GM12878 (cell line): ENCODE measurements at regions not wholly inside any gene's neighbourhood (a gene's known extent, or its start where the extent isn't known, plus 50 kb on each side); places are given as distances from the start of the nearest gene placed in this dataset.

Experiments
- ATAC-seq: fragments of 200-7000 bp; cut with Tn5 transposase; 3 replicates; pipeline ENCODE4 v1.9.1; 2020; ENCODE audit warnings: mild to moderate bottlenecking, moderate library complexity
- BruUV-seq: library from RNA; stranded (reverse); fragments of 400-500 nt; replicated peaks from 2 replicates; lab custom pipeline; 2021; lab: Mats Ljungman, UMichigan
- CTCF ChIA-PET: fragments of 300-600 bp; sonication (Branson Sonifier 250); formaldehyde crosslinking; extraction: SDS; loops from one replicate; lab custom pipeline; 2021; ENCODE audit warnings: inconsistent platforms; lab: Yijun Ruan, JAX
- POLR2A ChIA-PET: fragments of 350-600 bp; formaldehyde crosslinking; extraction: SDS; loops from one replicate; lab custom pipeline; 2021; ENCODE audit warnings: inconsistent platforms; lab: Charles Lee
- RAD21 ChIA-PET: fragments of 300-600 bp; sonication (Branson Sonifier 250); formaldehyde crosslinking; loops from one replicate; lab custom pipeline; 2023; ENCODE audit warnings: antibody characterized with exemption; ENCODE audit not compliant: unreplicated experiment; lab: Charles Lee
- SMC1A ChIA-PET: fragments of 300-600 bp; sonication (Branson Sonifier 250); formaldehyde crosslinking; loops from one replicate; lab custom pipeline; 2023; ENCODE audit not compliant: unreplicated experiment, uncharacterized antibody; lab: Charles Lee
- DNase-seq: peaks from one replicate; pipeline ENCODE4 v3.0.0-alpha.2; 2011; ENCODE audit warnings: low read depth, low spot score
- FAIRE-seq: peaks from 3 replicates; lab custom pipeline; 2011; peaks lifted over from hg19 to GRCh38; lab: Jason Lieb, UNC
- H2AFZ ChIP-seq: 2 replicates; pipeline ENCODE4 v1.6.0; 2011; ENCODE audit warnings: low read depth, low read length, control low read depth; ENCODE audit not compliant: control insufficient read depth
- H3K27ac ChIP-seq: 2 replicates; pipeline ENCODE4 v1.5.1; 2011; ENCODE audit warnings: control low read depth; ENCODE audit not compliant: control insufficient read depth, insufficient read depth
- H3K27me3 ChIP-seq, 2 experiments: replicated peaks in 1 of 2; 2 replicates each; pipeline versions ENCODE4 v1.6.0 to v1.6.1; 2011; ENCODE audit warnings: low read length in 1 of 2; ENCODE audit not compliant: control insufficient read depth in 2 of 2, insufficient read depth in 2 of 2
- H3K36me3 ChIP-seq, 2 experiments: 2 replicates each; pipeline ENCODE4 v1.5.1; 2011; ENCODE audit warnings: low read length in 1 of 2; ENCODE audit not compliant: control insufficient read depth in 2 of 2, insufficient read depth in 2 of 2
- H3K4me1 ChIP-seq: 2 replicates; pipeline ENCODE4 v1.6.1; 2011; ENCODE audit warnings: mild to moderate bottlenecking, low read length, moderate library complexity, mixed read lengths; ENCODE audit not compliant: control insufficient read depth, insufficient read depth
- H3K4me2 ChIP-seq: 2 replicates; pipeline ENCODE4 v1.6.0; 2011; ENCODE audit warnings: control low read depth; ENCODE audit not compliant: control insufficient read depth, insufficient read depth
- H3K4me3 ChIP-seq: fragments of 200-600 bp; sonication (generic); 2 replicates; pipeline ENCODE4 v1.5.1; 2016
- H3K79me2 ChIP-seq: 2 replicates; pipeline ENCODE4 v1.6.0; 2011; ENCODE audit warnings: low read length; ENCODE audit not compliant: control insufficient read depth, insufficient read depth
- H3K9ac ChIP-seq: 2 replicates; pipeline ENCODE4 v1.8.0; 2011; ENCODE audit warnings: low read length, control low read depth, mixed read lengths; ENCODE audit not compliant: control insufficient read depth, insufficient read depth
- H3K9me3 ChIP-seq: replicated peaks from 3 replicates; pipeline ENCODE4 v1.5.1; 2011; ENCODE audit warnings: mild to moderate bottlenecking, low read length; ENCODE audit not compliant: control insufficient read depth, insufficient read depth
- H4K20me1 ChIP-seq: 2 replicates; pipeline ENCODE4 v1.6.0; 2011; ENCODE audit not compliant: control insufficient read depth, insufficient read depth
- ASH2L ChIP-seq: fragments of 300-600, 200-600 bp; sonication (generic); IDR thresholded peaks from 2 replicates; pipeline ENCODE4 v1.6.1; 2017; ENCODE audit warnings: low read depth, mild to moderate bottlenecking, borderline replicate concordance
- CBX5 ChIP-seq: sonication (generic); IDR thresholded peaks from 2 replicates; pipeline ENCODE4 v1.6.1; 2016; ENCODE audit warnings: low read depth, moderate library complexity, mild to moderate bottlenecking, inconsistent platforms
- NFYA ChIP-seq: IDR thresholded peaks from 2 replicates; pipeline ENCODE4 v1.6.1; 2011; ENCODE audit warnings: low read depth, mild to moderate bottlenecking, low read length, improper control_type of control experiment, borderline replicate concordance
- NR2C1 ChIP-seq: fragments of 450-650 bp; IDR thresholded peaks from 2 replicates; pipeline ENCODE4 v1.6.1; 2017; ENCODE audit warnings: antibody characterized with exemption, mild to moderate bottlenecking, moderate library complexity
- POU2F2 ChIP-seq: IDR thresholded peaks from 3 replicates; pipeline ENCODE4 v1.6.1; 2011; ENCODE audit warnings: low read depth, mild to moderate bottlenecking, low read length, borderline replicate concordance
- SIN3A ChIP-seq: IDR thresholded peaks from 2 replicates; pipeline ENCODE4 v1.6.1; 2012; ENCODE audit warnings: low read depth, low read length, improper control_type of control experiment
- SMAD5 ChIP-seq: IDR thresholded peaks from 2 replicates; pipeline ENCODE4 v1.6.1; 2016; ENCODE audit warnings: antibody characterized with exemption, low read depth
- SMARCA5 ChIP-seq: fragments of 450-650 bp; IDR thresholded peaks from 2 replicates; pipeline ENCODE4 v1.6.1; 2017; ENCODE audit warnings: mild to moderate bottlenecking
- TCF12 ChIP-seq: IDR thresholded peaks from 2 replicates; pipeline ENCODE4 v1.6.1; 2011; ENCODE audit warnings: low read depth, mild to moderate bottlenecking, low read length
- ZSCAN29 ChIP-seq: fragments of 450-650 bp; IDR thresholded peaks from 2 replicates; pipeline ENCODE4 v1.6.1; 2017; ENCODE audit warnings: mild to moderate bottlenecking, moderate library complexity
- WGBS: methylation state at CpG from one replicate; pipeline ENCODE4 v1.1.6; 2016; ENCODE audit warnings: low lambda C conversion rate; ENCODE audit not compliant: insufficient replicate concordance, insufficient coverage; ENCODE audit errors: missing lambda C conversion rate; 5-methylcytosine and 5-hydroxymethylcytosine counted together
- in situ Hi-C: fragments of 300-500 bp; cut with MboI; formaldehyde crosslinking; loops from 9 replicates; pipeline ENCODE4 v1.14.3; 2018; ENCODE audit warnings: mixed read lengths
- intact Hi-C: fragments of 100-400 bp; cut with micrococcal nuclease; formaldehyde crosslinking; loops from one replicate; pipeline ENCODE4 v1.14.2; 2022; ENCODE audit not compliant: unreplicated experiment
- TF ChIP-seq, protein P1 (sequence below): fragments of 450-650 bp; IDR thresholded peaks from 2 replicates; pipeline ENCODE4 v1.6.1; 2018; ENCODE audit warnings: borderline replicate concordance, mild to moderate bottlenecking; ENCODE audit not compliant: partially characterized antibody

DNA sequence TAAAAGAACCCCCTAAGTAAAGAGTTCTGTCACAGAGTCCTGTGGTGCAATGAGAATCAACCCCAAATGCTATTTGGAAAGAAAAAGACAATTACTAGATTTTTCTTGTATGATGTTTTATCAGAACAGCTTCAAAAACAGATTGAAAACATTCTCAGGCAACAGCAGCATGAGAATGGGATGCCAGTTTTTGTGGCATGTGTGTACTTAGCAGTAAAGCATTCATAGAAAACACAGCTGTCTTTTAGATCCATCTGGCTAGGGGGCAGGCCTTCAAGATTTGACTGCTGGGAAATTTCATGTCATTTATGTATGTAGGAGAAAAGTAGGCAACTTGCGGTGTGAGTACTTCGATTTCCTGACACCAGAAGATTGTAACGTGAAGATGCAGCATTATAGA lies 170.5 kb upstream of the HTR2A start:
- POLR2A ChIA-PET = no interaction called here

DNA sequence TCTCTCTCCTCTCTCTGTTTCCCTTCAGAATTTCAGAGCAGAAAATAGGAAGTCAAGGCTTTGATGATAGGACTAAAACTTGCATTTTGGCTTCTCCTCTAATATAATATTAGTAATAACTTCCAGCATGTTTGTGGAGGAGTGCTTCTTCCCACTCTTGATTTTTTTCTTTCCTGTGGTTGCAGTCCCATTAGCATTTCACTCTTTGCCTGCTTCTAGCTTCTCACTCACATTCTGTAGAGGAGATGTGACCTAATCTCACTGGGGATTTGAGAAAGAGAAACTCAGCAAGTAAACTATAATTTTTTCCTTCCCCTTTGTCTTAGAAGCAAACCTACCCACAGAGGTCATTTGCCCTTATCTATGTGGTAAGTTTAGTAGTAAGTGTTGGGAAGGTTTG lies 169.4 kb upstream of the HTR2A start:
- ChIA-PET CTCF (no interaction called here), RAD21 (no interaction called here), SMC1A (no interaction called here), POLR2A (no interaction called here)
- H3K4me1 ChIP-seq = no peaks in the 10 kb centered on the region
- no TSS peak for BruUV-seq
- no peak overlapping the region for H3K9ac ChIP-seq
- H3K36me3 ChIP-seq = no peaks in the 10 kb centered on the region
- H2AFZ ChIP-seq = peak overlapping the region; percentile 18; the same call in 1 of the 2 replicates
- FAIRE-seq (no peak), DNase-seq (no peak), ATAC-seq (no peak)
- intact Hi-C loops = no loop called here
- H3K27me3 ChIP-seq = no peaks in the 10 kb centered on the region
- no peak overlapping the region for H3K4me3 ChIP-seq
- H4K20me1 ChIP-seq = no peaks in the 10 kb centered on the region
- no peak overlapping the region for H3K4me2 ChIP-seq
- no peaks in the 10 kb centered on the region; the same call in 2 of the 3 replicates for H3K9me3 ChIP-seq
- no peak overlapping the region for H3K27ac ChIP-seq
- H3K79me2 ChIP-seq = no peaks in the 10 kb centered on the region
- in situ Hi-C loops = no loop called here
- no peak for TF ChIP-seq POU2F2

More for the DNA sequence above, 170.5 kb upstream of the HTR2A start:
- in situ Hi-C loops = no loop called here
- Histone ChIP-seq H3K9me3 (no peaks in the 10 kb centered on the region; the same call in 2 of the 3 replicates), H3K4me1 (no peaks in the 10 kb centered on the region), H3K27ac (no peak overlapping the region), H3K27me3 (no peaks in the 10 kb centered on the region), H3K4me2 (no peak overlapping the region), H2AFZ (no peak overlapping the region), H4K20me1 (no peaks in the 10 kb centered on the region), H3K9ac (no peak overlapping the region), H3K36me3 (no peaks in the 10 kb centered on the region), H3K79me2 (no peaks in the 10 kb centered on the region), H3K4me3 (no peak overlapping the region)
- CTCF ChIA-PET = no interaction called here
- SMC1A ChIA-PET = no interaction called here
- BruUV-seq = no TSS peak
- ATAC-seq (no peak), FAIRE-seq (no peak), DNase-seq (no peak)
- intact Hi-C loops = no loop called here
- RAD21 ChIA-PET = no interaction called here
- no peak for TF ChIP-seq SMAD5
- TF ChIP-seq NR2C1 = no peak
- TF ChIP-seq, protein P1, sequence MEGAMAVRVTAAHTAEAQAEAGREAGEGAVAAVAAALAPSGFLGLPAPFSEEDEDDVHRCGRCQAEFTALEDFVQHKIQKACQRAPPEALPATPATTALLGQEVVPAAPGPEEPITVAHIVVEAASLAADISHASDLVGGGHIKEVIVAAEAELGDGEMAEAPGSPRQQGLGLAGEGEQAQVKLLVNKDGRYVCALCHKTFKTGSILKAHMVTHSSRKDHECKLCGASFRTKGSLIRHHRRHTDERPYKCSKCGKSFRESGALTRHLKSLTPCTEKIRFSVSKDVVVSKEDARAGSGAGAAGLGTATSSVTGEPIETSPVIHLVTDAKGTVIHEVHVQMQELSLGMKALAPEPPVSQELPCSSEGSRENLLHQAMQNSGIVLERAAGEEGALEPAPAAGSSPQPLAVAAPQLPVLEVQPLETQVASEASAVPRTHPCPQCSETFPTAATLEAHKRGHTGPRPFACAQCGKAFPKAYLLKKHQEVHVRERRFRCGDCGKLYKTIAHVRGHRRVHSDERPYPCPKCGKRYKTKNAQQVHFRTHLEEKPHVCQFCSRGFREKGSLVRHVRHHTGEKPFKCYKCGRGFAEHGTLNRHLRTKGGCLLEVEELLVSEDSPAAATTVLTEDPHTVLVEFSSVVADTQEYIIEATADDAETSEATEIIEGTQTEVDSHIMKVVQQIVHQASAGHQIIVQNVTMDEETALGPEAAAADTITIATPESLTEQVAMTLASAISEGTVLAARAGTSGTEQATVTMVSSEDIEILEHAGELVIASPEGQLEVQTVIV = no peak
- no peak for TF ChIP-seq SMARCA5
- no peak for TF ChIP-seq NFYA
- TF ChIP-seq ZSCAN29 = no peak
- TF ChIP-seq ASH2L = no peak
- TF ChIP-seq CBX5 = no peak
- TF ChIP-seq POU2F2 = no peak
- TF ChIP-seq TCF12 = no peak
- TF ChIP-seq SIN3A = no peak
- TF ChIP-seq, all 136 proteins: peak for 0
- WGBS = 97% methylated on average over 3 of the region's 3 CpGs
